AG09319 (cell line): ENCODE measurements at regions not wholly inside any gene's neighbourhood (a gene's known extent, or its start where the extent isn't known, plus 50 kb on each side); places are given as distances from the start of the nearest gene placed in this dataset.

Experiments
- DNase-seq: peaks from one replicate; pipeline ENCODE4 v3.0.0-alpha.2; 2010; ENCODE audit warnings: low read depth; ENCODE audit errors: extremely low read depth
- TF ChIP-seq, protein P1 (sequence below): IDR thresholded peaks from 2 replicates; pipeline ENCODE4 v1.5.1; 2011; ENCODE audit warnings: low read depth, mild to moderate bottlenecking, inconsistent platforms, low read length, moderate library complexity

DNA sequence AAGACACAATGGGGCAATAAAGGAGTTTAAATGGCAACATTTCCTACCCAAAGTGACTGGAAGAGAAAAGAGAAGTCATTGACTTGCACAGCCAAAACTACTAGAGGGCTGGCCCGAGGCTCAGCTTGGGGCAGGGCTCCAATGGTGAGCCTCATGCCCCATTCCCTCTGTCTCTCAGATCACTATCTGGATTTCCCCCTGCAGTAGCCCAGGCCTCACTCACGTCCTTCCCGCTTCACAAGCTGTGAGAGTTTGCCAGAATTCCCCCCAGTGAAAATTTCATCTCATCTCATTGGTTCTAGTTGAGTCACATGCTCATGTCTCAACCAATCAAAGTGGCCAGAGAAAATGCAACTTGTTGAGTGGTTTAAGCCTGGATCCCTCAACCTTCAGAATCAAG lies 181.3 kb downstream of the WDR11 start:
- DNase-seq: no peak
- TF ChIP-seq, protein P1, sequence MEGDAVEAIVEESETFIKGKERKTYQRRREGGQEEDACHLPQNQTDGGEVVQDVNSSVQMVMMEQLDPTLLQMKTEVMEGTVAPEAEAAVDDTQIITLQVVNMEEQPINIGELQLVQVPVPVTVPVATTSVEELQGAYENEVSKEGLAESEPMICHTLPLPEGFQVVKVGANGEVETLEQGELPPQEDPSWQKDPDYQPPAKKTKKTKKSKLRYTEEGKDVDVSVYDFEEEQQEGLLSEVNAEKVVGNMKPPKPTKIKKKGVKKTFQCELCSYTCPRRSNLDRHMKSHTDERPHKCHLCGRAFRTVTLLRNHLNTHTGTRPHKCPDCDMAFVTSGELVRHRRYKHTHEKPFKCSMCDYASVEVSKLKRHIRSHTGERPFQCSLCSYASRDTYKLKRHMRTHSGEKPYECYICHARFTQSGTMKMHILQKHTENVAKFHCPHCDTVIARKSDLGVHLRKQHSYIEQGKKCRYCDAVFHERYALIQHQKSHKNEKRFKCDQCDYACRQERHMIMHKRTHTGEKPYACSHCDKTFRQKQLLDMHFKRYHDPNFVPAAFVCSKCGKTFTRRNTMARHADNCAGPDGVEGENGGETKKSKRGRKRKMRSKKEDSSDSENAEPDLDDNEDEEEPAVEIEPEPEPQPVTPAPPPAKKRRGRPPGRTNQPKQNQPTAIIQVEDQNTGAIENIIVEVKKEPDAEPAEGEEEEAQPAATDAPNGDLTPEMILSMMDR: no peak

DNA sequence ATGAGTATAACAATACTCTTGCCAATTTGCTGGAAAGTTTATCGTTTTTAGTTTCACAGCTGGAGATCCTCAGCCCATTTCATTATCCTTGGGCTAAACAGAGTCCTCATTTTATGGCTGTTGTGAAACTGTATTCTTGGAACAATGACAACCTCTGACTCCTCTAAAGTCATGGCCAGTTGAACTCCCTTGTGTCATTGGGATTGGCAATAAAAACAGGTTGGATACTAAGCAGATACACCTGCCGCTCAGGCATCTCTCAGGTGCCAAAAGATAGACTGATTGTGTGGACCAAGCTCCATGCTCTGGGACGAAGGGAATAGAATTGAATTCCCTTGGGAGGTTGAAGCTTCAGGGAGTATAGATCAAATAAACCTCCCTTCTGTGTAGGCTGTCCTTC lies 182.2 kb downstream of the WDR11 start:
- TF ChIP-seq, protein P1: no peak
- no peak for DNase-seq

DNA sequence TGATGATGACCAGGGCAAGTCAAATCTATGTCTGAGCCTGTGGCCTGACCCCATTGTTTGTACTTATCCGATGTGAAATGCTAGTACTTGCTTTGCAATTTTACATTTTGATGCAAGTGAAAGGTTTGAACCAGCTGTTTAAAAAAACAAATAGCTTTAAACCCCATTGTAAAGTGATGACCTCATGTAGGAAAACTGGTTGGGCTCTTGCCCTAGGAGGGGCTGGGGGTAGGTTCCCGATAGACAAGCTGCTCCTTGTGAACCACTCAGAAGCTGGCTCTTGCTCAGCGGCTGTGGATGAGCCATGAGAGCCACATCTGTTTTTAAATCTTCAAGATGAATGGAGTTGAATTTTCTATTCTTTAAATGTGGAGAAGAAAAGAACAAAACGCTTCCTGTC lies 185.3 kb downstream of the WDR11 start:
- TF ChIP-seq, protein P1: no peak
- DNase-seq: no peak

DNA sequence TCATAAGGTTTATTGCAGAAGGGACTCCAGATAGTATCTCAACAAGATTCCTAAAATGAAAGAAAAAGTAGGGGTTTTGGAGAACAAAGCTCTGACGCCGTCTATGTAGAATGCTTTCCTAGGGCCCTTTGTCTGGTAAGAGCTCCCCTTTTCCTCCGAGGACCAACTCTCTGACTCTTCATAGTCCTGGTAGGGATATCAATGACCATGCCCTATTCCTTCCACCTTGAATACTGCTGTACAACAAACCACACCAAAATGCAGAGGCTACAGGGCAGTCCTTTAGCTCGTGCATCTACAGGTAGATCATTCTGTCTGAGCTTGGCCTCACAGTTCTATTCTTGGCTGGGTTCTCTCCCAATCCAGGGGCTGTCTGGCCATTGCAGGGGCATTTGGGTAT lies 190.3 kb downstream of the WDR11 start:
- DNase-seq: no peak
- TF ChIP-seq, protein P1: no peak

DNA sequence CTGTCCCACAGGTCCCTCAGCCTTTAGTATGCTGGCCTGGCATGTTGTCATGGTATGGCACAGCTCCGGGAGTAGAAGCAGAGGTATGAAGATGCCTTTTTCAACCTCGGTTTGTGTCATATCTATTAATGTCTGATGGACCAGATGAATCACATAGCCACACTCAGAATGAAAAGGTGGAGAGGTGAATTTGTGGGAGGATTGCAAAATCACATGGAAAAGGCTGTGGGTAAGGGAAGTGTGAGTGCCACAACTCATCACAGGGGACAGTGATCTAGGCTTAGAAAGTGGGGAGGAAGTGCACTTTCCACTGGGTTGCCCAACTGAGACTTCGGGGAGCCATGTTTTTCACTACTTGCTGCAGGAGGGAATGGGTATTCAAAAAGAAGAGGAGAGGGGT lies 190.7 kb downstream of the WDR11 start:
- DNase-seq: no peak
- TF ChIP-seq, protein P1: no peak

DNA sequence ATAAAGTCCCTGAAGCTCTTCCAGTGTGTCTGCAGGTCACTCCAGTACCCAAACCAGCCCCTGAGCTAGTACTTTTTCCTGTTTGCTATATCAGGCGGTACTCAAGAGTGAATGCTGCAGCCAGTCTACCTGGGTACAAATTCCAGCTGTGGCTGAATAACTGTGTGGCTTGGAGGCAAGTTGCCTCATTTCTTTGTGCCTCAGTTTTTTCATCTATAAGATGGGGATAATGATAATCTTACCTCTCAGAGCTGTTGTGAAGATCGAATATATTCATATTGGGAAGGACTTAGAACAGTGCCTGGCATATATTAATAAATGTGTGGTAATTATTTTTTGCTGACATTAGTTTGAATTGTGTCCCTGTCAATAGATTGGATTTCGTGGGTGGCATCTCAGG lies 191.2 kb downstream of the WDR11 start:
- TF ChIP-seq, protein P1: no peak
- DNase-seq: no peak

DNA sequence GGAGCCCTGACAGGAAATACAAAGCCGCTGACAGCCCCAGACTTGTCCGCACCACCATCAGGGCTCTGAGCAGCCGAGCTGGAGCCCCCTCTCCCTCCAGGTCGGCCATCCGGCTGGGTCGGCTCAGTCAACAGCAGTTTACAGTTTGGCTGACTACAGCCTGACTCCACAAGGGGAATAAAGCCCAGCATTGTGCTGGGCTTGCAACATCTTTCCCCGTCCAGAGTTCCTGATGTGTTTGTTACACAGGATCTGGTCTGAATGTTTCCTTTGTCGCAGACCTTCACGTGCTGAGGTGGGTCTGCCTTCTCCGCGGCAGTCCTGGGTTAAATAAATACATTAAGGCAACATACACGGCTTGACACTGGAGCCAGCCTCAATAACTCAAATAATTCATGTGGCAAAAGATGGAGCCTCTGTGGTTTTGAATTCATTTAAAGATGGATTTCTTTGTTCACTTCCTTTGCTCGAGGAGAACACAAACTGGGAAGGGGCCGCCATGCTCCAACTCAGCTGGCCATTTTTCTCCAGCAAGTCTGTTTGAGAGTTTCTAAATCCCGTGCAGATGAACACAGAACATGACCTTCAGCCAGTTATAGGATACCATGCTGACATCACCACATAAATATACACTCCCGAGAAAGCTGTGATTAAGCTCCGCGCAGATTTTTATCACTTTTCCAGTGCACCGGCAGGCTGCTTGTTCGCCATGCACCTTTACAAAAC lies 192.1 kb downstream of the WDR11 start:
- TF ChIP-seq, protein P1: no peak

More for the DNA sequence above, 192.1 kb downstream of the WDR11 start:
- no peak for DNase-seq
